ENCODE measurements at regions not wholly inside any gene's neighbourhood (a gene's known extent, or its start where the extent isn't known, plus 50 kb on each side); places are given as distances from the start of the nearest gene placed in this dataset.

- DNase-seq (ENCODE audit: insufficient read length, low spot score): no peak
- no peak for FAIRE-seq
- TF ChIP-seq, protein P1, sequence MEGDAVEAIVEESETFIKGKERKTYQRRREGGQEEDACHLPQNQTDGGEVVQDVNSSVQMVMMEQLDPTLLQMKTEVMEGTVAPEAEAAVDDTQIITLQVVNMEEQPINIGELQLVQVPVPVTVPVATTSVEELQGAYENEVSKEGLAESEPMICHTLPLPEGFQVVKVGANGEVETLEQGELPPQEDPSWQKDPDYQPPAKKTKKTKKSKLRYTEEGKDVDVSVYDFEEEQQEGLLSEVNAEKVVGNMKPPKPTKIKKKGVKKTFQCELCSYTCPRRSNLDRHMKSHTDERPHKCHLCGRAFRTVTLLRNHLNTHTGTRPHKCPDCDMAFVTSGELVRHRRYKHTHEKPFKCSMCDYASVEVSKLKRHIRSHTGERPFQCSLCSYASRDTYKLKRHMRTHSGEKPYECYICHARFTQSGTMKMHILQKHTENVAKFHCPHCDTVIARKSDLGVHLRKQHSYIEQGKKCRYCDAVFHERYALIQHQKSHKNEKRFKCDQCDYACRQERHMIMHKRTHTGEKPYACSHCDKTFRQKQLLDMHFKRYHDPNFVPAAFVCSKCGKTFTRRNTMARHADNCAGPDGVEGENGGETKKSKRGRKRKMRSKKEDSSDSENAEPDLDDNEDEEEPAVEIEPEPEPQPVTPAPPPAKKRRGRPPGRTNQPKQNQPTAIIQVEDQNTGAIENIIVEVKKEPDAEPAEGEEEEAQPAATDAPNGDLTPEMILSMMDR (IDR thresholded peaks at IDR 0.05; ENCODE audit: insufficient read depth, missing control alignments): no peak
Measured at GRCh38 chr11:20251496-20251895, 91.2 kb upstream of the DBX1 start.

DNA sequence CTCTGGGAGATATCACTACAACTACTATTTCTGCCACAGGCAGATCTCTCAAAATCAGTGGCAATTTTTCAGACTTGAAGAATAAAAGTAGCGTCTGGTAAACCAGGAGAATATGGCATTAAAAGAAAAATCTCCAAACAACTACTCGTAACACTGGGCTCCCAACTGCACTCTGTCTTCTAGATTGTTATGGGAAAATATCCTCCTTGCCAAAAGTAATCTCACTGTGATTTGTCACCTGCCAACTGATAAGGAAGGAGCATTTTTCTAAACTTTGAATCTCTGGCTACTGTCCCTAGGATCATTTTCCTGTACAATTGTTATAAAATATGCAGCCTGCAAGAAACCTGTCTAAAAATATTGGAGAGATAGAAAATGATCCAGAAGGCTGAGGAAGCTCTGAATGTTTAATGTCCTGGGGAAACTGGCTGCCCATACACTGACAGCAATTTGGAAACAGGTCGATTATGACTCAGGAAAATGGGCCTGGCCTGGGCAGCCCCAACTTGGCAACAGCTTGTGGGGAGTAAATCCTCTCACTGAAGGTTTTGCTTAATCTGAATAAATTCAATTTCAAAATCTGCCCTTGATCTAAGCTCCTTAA is 90.5 kb upstream of the DBX1 start:
- TF ChIP-seq, protein P1 (IDR thresholded peaks at IDR 0.05; ENCODE audit: insufficient read depth, missing control alignments): no peak
- DNase-seq (ENCODE audit: insufficient read length, low spot score) (no peak), FAIRE-seq (peak; percentile 95)

- TF ChIP-seq, protein P1 (IDR thresholded peaks at IDR 0.05; ENCODE audit: insufficient read depth, missing control alignments): no peak
- FAIRE-seq (no peak), DNase-seq (ENCODE audit: insufficient read length, low spot score) (no peak)
Measured at GRCh38 chr11:20249796-20250195, 89.5 kb upstream of the DBX1 start.

GRCh38 chr11:20249378-20249777 is 89.1 kb upstream of the DBX1 start:
- DNase-seq (ENCODE audit: insufficient read length, low spot score) (no peak), FAIRE-seq (peak; percentile 88)
- TF ChIP-seq, protein P1 (IDR thresholded peaks at IDR 0.05; ENCODE audit: insufficient read depth, missing control alignments): no peak

DNA sequence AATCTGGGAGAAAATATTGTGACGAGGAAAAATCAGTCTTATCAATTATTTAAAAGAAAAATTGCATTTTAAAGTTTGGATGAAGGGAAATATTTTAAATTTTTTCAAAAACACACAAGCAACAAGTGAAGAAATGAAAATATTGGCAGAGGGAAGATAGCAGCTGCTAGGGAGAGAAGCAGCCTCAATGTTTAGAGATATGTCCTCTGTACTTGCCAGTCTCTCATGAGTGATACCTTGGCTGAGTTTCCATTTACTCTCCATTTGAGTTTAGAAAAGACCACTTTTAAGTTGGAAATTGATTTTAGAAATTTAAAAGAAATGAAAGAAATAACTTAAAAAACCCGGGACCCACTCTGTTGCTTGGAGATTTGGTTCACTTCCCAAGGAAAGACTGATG is 88.6 kb upstream of the DBX1 start:
- TF ChIP-seq, protein P1 (IDR thresholded peaks at IDR 0.05; ENCODE audit: insufficient read depth, missing control alignments): no peak
- DNase-seq (ENCODE audit: insufficient read length, low spot score) (no peak), FAIRE-seq (no peak)

DNA sequence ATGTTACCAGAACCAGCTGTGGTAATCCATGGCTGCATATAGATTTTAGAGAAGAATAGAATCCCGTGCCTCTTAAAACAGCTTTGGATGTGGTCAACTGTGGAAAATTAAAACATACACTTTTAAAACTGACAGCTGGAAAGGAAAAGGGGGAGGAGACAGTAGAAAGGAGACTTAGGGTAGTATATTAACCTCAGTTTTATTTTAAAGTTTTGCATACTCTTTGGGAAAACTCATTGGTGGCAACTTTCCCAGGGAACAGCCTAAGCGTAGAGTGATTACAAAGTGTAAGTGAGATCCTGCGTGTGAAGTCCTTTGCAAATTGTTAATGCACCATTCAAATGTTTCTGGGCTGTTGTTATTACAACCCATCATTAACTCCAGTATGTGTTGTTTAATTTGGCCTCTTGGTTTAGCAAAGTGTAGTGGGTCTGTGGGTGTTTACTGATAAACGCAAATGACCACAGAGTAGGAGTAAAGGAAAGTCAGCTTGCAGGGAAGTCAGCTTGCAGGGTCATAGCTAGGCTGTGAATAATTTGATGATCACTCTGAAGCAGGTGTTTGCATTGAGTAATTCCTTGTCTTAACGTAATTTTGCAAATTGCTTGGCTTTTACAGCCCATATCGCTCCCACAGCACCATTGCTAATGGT is 88.0 kb upstream of the DBX1 start:
- FAIRE-seq: peak; percentile 41
- DNase-seq (ENCODE audit: insufficient read length, low spot score): no peak

More for the DNA sequence above, 88.0 kb upstream of the DBX1 start:
- TF ChIP-seq, protein P1 (IDR thresholded peaks at IDR 0.05; ENCODE audit: insufficient read depth, missing control alignments): no peak

Data from D721Med (cell line).